Tibial nerve (tissue), 4 donors: ENCODE measurements at regions not wholly inside any gene's neighbourhood (a gene's known extent, or its start where the extent isn't known, plus 50 kb on each side); places are given as distances from the start of the nearest gene placed in this dataset.

ENCODE experiments used
- CTCF ChIP-seq, 5 experiments: fragments of 200-600 bp in 3 of 5; fragments of 450-650 bp in 2 of 5; sonication (generic) in 3 of 5; IDR thresholded peaks; one replicate each; pipeline ENCODE4 v1.5.1; 2016 to 2019; ENCODE audit warnings: antibody characterized with exemption in 5 of 5, mild to moderate bottlenecking in 3 of 5, moderate library complexity in 2 of 5
- EP300 ChIP-seq, 2 donors: sonication (generic); formaldehyde crosslinking; IDR thresholded peaks; one replicate each; pipeline ENCODE4 v1.6.1; 2017; ENCODE audit warnings: antibody characterized with exemption in 2 of 2, mild to moderate bottlenecking in 1 of 2
- POLR2A ChIP-seq, 2 donors: fragments of 450-650 bp; IDR thresholded peaks; one replicate each; pipeline ENCODE4 v1.6.1; 2017; ENCODE audit warnings: antibody characterized with exemption in 2 of 2, mild to moderate bottlenecking in 2 of 2, moderate library complexity in 2 of 2

- TF ChIP-seq CTCF (IDR thresholded peaks at IDR 0.05) (no peak), EP300 (IDR thresholded peaks at IDR 0.05) (no peak), POLR2A (IDR thresholded peaks at IDR 0.05) (no peak)
Measured at GRCh38 chr9:89868100-89868499, 263.3 kb downstream of the GADD45G start.
